Peyer's patch (tissue), 4 donors: ENCODE measurements at regions not wholly inside any gene's neighbourhood (a gene's known extent, or its start where the extent isn't known, plus 50 kb on each side); places are given as distances from the start of the nearest gene placed in this dataset.

ENCODE experiments used
- DNase-seq, 3 donors: peaks; one replicate each; pipeline ENCODE4 v3.0.0-alpha.2; 2017 to 2019
- H3K27ac ChIP-seq, 4 donors: fragments of 200-600 bp; sonication (generic); one replicate each; pipeline ENCODE4 v1.5.1; 2016 to 2019
- H3K27me3 ChIP-seq, 2 donors: fragments of 200-600 bp; sonication (generic); one replicate each; pipeline ENCODE4 v1.5.1; 2019
- H3K36me3 ChIP-seq, 3 donors: fragments of 200-600 bp; sonication (generic); one replicate each; pipeline ENCODE4 v1.5.1; 2016 to 2019
- H3K4me1 ChIP-seq, 4 donors: fragments of 200-600 bp; sonication (generic); one replicate each; pipeline ENCODE4 v1.5.1; 2016 to 2019
- H3K4me3 ChIP-seq, 4 donors: fragments of 200-600 bp; sonication (generic); 1 replicate in 3 of 4; 2 replicates in 1 of 4; pipeline ENCODE4 v1.5.1; 2016 to 2019; ENCODE audit warnings: mild to moderate bottlenecking in 1 of 4
- H3K9me3 ChIP-seq, 4 donors: fragments of 200-600 bp; sonication (generic); one replicate each; pipeline ENCODE4 v1.5.1; 2016 to 2019; ENCODE audit warnings: mild to moderate bottlenecking in 1 of 4
- POLR2A ChIP-seq, 2 donors: fragments of 450-650 bp; IDR thresholded peaks; one replicate each; pipeline ENCODE4 v1.5.1; 2017; ENCODE audit warnings: antibody characterized with exemption in 2 of 2, mild to moderate bottlenecking in 2 of 2, moderate library complexity in 2 of 2
- TF ChIP-seq, protein P1 (sequence below), 6 experiments: fragments of 450-650 bp in 4 of 6; fragments of 200-600 bp in 2 of 6; sonication (generic) in 1 of 6; IDR thresholded peaks; one replicate each; pipeline ENCODE4 v1.5.1; 2017 to 2019; ENCODE audit warnings: antibody characterized with exemption in 6 of 6, mild to moderate bottlenecking in 3 of 6, moderate library complexity in 1 of 6

DNA sequence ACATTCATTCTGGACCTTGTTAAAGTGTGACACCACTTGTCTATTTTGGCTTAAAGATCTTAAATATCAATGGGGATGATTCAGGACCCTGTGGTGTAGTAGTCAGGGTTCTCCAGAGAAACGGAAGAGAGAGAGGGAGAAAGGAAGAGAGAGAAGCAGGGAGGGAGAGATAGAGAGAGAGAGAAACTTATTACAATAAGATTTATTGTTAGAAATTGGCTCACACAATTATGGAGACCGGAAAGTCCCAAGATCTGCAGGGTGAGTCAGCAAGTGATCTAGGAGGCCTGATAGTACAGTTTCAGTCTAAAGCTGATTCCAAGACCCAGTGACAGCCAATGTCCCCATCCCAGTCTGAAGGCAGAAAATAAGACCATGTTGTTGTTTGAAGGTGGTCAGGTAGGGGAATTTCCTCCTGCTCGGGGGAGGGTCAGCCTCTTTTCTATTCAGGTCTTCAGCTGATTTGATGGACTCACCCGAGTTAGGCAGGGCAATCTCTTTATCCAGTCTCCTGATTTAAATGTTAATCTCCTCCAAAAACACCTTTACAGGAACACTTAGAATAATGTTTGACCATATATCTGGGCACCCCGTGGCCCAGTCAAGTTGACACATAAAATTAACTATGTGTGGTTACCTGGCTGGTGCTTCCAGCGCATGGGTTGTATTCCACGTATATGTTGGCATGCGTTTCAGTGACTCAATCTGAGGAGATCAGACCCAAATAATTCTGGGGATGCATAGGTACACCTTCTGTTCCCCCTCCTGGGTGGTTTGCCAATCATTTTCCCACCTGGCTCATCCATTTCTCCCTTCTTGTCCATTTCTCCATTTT is 1350.5 kb downstream of the TBC1D22A start:
- H3K36me3 ChIP-seq, result no peaks in the 10 kb centered on the region
- H3K4me1 ChIP-seq, result no peaks in the 10 kb centered on the region
- DNase-seq, result no peak
- no peak overlapping the region for H3K27ac ChIP-seq
- TF ChIP-seq, protein P1, sequence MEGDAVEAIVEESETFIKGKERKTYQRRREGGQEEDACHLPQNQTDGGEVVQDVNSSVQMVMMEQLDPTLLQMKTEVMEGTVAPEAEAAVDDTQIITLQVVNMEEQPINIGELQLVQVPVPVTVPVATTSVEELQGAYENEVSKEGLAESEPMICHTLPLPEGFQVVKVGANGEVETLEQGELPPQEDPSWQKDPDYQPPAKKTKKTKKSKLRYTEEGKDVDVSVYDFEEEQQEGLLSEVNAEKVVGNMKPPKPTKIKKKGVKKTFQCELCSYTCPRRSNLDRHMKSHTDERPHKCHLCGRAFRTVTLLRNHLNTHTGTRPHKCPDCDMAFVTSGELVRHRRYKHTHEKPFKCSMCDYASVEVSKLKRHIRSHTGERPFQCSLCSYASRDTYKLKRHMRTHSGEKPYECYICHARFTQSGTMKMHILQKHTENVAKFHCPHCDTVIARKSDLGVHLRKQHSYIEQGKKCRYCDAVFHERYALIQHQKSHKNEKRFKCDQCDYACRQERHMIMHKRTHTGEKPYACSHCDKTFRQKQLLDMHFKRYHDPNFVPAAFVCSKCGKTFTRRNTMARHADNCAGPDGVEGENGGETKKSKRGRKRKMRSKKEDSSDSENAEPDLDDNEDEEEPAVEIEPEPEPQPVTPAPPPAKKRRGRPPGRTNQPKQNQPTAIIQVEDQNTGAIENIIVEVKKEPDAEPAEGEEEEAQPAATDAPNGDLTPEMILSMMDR (IDR thresholded peaks at IDR 0.05), result no peak
- TF ChIP-seq POLR2A (IDR thresholded peaks at IDR 0.05), result no peak
- H3K9me3 ChIP-seq, result no peaks in the 10 kb centered on the region
- H3K27me3 ChIP-seq, result no peaks in the 10 kb centered on the region
- H3K4me3 ChIP-seq, result no peak overlapping the region

DNA sequence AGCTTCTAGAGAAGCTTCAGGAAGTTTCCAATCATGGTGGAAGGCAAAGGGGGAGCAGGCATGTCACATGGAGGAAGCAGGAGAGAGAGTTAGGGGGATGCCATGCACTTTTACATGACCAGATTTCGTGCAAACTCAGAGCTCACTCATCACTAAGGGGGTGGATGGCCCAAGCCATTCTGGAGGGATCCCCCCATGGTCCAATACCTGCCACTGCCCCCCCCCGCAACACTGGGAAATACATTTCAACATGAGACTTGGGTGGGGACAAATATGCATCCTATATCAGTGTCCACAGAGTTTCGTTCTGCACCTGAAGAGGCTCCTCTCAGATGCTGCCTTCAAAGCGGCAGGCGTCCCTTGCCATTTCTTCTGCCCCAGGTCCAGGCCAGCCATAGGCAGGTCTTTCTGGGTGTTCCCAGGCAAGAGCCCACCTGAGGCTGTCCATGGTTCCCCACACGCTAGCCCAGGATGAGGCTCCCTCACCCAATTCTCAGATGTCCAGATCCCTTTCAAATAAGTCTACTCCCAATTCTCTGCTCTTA is 1344.3 kb downstream of the TBC1D22A start:
- no peak overlapping the region for H3K27ac ChIP-seq
- H3K27me3 ChIP-seq, result no peaks in the 10 kb centered on the region
- DNase-seq, result no peak
- no peak overlapping the region for H3K4me3 ChIP-seq
- no peaks in the 10 kb centered on the region for H3K36me3 ChIP-seq
- H3K9me3 ChIP-seq, result no peaks in the 10 kb centered on the region
- TF ChIP-seq, protein P1 (IDR thresholded peaks at IDR 0.05), result no peak
- no peak for TF ChIP-seq POLR2A (IDR thresholded peaks at IDR 0.05)
- H3K4me1 ChIP-seq, result no peaks in the 10 kb centered on the region

DNA sequence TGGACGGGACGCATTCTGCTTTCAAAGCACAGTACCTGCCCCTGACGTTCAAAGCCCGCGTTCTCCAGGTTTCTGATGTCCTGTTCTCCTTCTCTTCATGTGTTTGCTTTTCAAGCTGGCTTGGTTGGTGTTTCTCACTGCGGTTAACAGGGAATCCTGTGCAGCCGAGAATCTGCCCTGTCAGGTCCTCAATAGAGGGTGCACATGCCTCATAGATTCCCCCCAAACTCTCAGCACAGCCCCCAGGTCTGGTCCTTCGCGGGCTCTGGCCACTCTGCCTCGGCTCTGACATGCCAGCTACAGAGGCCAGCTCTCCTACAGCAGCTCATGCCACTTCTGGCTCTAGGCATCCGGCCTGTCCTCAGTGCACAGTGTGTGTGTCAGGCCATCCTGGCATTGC is 1343.8 kb downstream of the TBC1D22A start:
- DNase-seq, result no peak
- Histone ChIP-seq H3K36me3 (no peaks in the 10 kb centered on the region), H3K4me3 (no peak overlapping the region), H3K4me1 (no peaks in the 10 kb centered on the region), H3K9me3 (no peaks in the 10 kb centered on the region), H3K27me3 (no peaks in the 10 kb centered on the region), H3K27ac (no peak overlapping the region)
- TF ChIP-seq, protein P1 (IDR thresholded peaks at IDR 0.05), result no peak
- no peak for TF ChIP-seq POLR2A (IDR thresholded peaks at IDR 0.05)

DNA sequence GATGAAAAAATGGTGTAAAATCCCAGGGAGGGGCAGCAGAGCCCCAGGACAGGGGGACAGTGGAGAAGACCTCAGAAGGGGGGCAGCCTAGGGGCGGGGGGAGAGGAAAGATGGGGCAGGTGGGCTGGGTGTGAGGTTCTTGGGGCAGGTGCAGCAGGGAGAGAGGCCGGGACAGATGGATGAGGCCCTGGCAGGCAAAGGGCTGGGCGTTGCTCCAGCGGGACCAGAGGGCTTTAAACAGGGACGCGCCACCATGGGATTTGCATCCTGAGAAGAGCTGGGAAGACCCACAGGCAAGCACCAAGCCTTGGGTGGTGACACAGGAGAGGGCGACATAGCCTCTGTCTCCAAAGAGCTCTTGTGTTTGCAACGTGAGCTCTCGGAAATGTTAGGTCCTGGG is 1342.8 kb downstream of the TBC1D22A start:
- H3K4me3 ChIP-seq, result no peak overlapping the region
- H3K27me3 ChIP-seq, result no peaks in the 10 kb centered on the region
- DNase-seq, result no peak
- TF ChIP-seq, protein P1 (IDR thresholded peaks at IDR 0.05), result no peak
- TF ChIP-seq POLR2A (IDR thresholded peaks at IDR 0.05), result no peak
- H3K27ac ChIP-seq, result no peak overlapping the region
- no peaks in the 10 kb centered on the region for H3K36me3 ChIP-seq
- H3K9me3 ChIP-seq, result no peaks in the 10 kb centered on the region
- H3K4me1 ChIP-seq, result no peaks in the 10 kb centered on the region

DNA sequence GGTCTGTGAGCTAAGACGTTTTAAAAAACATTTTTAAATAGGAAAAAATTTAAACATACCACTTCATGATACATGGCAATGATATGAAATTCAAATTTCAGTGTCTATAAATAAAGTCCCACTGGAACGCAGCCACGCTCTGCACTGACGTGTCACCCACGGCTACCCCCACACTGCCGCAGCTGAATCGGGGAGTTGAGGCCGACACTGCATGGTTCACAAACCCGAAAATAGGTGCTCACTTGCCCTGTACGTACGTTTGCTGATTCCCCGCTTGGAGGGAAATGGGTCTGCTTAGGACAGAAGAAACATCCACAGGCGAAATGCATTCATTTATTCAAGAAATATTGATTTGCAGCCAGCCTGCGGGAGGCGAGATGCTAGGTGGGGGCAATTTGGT is 1342.3 kb downstream of the TBC1D22A start:
- Histone ChIP-seq H3K27ac (no peak overlapping the region), H3K4me1 (no peaks in the 10 kb centered on the region), H3K4me3 (no peak overlapping the region), H3K9me3 (no peaks in the 10 kb centered on the region), H3K36me3 (no peaks in the 10 kb centered on the region), H3K27me3 (no peaks in the 10 kb centered on the region)
- no peak for TF ChIP-seq POLR2A (IDR thresholded peaks at IDR 0.05)
- TF ChIP-seq, protein P1 (IDR thresholded peaks at IDR 0.05), result no peak
- no peak for DNase-seq
